GM19240 (cell line): ENCODE measurements at regions not wholly inside any gene's neighbourhood (a gene's known extent, or its start where the extent isn't known, plus 50 kb on each side); places are given as distances from the start of the nearest gene placed in this dataset.
"Not testable (repeated sequence)": the region's sequence is repeated elsewhere in the genome, so short reads cannot be mapped to it uniquely, and the experiment has no call there.

Source experiments
- DNase-seq: peaks from one replicate; pipeline ENCODE4 v3.0.0; 2011; ENCODE audit warnings: low spot score; ENCODE audit not compliant: insufficient read length

DNA sequence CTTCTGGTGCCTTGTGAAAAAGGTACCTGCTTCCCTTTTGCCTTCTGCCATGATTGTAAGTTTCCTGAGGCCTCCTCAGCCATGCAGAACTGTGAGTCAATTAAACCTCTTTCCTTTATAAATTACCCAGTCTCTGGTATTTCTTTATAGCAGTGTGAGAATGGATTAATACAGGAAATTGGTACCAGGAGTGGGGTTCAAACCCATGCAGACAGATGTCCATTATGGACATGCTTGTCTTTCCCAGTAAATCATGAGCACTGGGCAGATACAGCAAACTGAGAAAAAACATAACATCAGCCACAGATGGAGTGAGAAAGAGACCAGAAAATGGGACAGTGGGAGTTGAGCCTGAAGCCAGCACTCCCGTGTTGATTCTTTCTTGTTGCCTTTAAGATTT, 127.5 kb downstream of the TFCP2L1 start:
- DNase-seq, result not testable (repeated sequence)

DNA sequence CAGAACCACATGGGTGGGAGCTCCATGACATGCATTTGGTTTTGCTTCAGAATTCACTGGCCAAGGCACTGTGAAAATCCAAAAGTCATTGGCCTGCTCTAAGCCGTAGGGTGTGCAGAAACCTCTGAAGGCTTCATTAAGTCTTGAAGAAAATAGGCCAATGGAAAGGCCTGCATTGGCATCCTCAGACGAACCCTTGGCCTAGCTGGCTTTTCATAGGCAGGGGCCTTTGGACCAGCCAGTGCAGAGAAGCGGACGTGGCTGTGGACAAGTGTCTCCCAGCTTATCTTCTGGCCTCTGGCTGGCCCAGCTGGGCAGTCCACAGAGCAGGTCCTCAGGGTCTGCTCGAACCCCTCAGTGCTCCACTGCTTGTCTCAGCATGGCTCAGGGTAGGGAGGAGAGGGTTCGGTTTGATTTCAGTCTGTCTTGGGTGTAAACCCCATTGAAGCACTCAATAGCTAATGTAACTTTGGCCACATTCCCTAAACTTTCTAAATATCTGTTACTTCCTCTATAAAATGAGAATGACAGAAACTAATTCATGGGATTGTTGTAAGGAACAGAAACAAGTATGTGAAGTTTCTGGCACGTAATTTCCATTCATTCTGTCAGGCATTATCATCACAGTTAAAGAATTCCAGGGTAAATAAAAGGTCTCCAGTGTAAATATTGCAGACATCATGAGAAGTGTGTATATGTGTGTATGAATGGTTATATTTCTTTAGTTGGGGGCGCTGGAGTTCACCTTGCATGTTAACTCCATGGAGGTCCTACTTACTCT, 125.5 kb downstream of the TFCP2L1 start:
- DNase-seq, result no peak

DNA sequence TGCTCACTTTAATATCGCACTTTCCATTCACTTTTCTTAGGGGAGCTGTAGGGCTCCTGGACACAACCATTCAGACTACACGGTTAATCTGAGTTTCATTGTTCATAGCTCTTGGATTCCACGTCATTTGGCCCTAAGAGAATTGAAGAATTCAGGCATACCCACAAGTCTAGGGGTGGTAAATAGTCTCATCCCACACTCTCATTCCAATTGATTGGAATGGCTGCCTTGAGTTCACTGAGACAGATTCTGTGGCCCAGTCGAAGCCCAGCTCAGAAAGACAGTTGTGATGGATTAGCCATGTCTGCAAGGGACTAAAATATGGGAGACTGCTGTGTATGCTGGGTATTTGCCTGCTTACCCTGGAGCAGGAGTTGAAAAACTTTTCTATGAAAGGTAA, 124.6 kb downstream of the TFCP2L1 start:
- no peak for DNase-seq

DNA sequence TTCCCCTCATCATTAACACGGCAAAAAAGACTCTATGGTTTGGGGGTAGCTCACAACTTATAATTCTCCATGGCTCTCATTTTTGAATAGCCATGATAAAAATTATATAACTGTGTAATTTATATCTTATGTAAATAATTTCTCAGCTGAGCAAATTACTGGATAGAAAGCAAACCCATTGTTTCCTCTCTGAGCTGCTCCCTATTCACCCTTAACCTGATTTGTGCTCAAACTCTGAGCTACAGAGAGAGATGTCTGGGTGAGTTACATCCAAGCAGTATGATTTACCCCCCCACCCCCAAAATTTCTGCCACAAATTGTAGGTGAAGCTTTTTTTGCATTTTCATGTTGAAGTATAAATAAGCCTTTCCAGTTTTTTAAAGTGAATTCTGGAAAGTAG, 123.7 kb downstream of the TFCP2L1 start:
- DNase-seq, result no peak

DNA sequence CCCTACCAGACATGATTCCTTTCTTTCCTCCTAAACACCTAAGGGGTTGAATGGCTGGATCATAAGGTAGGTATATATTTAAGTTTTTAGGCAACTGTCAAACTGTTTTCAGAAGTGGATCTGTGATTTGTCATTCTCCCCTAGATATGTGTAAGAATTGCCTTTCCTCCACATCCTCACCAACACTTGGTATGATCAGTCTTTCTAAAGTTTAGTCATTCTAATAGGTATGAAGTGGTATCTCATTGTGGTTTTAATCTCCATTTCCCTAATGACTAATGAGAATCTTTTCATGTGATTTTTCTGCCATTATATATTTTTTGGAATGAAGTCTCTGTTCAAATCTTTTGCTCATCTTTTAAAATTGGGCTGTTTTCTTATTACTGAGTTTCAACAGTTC, 122.1 kb downstream of the TFCP2L1 start:
- no peak for DNase-seq

DNA sequence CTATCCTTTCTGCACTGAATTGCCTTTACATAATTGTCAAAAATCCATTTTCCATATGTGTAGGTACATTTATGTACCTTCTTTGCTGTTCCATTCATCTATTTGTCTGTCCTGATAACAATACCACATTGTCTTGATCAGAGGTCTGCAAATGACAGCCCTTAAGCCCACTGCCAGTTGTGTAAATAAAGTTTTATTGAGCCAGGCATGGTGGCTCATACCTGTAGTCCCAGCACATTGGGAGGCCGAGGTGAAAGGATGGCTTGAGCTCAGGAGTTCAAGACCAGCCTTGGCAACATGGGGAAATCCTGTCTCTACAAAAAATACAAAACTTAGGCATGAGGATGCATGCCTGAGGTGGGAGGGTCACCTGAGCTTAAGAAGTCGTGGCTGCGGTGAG, 121.0 kb downstream of the TFCP2L1 start:
- DNase-seq, result no peak

DNA sequence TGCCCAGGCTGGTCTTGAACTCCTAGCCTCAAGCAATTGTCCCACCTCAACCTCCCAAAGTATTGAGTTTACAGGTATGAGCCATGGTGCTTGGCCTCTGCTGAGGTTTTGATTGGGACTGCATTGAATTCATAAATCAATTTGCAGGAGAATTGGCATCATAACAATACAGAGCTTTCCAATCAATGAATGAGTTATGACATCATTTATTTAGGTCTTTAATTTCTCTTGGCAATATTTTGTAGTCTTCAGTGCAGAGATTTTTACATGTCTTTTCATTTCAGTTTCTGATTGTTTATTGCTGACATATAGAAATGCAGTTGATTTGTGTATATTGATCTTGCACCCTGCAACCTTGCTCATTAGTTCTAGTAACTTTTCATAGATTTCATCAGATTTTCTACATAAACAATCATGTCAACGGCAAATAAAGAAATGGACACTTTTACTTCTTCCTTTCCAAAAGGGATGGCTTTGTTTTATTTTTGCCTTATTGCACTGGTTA, 119.9 kb downstream of the TFCP2L1 start:
- DNase-seq, result no peak
